D721Med (cell line): ENCODE measurements at regions not wholly inside any gene's neighbourhood (a gene's known extent, or its start where the extent isn't known, plus 50 kb on each side); places are given as distances from the start of the nearest gene placed in this dataset.

Source experiments
- DNase-seq: peaks from one replicate; pipeline ENCODE4 v3.0.0; 2011; ENCODE audit warnings: low spot score; ENCODE audit not compliant: insufficient read length
- FAIRE-seq: peaks from 2 replicates; lab custom pipeline; 2011; peaks lifted over from hg19 to GRCh38; lab: Jason Lieb, UNC
- TF ChIP-seq, protein P1 (sequence below): IDR thresholded peaks from 2 replicates; pipeline ENCODE4 v1.5.1; 2012; ENCODE audit warnings: mild to moderate bottlenecking, control low read depth; ENCODE audit not compliant: insufficient read depth; ENCODE audit errors: missing control alignments

DNA sequence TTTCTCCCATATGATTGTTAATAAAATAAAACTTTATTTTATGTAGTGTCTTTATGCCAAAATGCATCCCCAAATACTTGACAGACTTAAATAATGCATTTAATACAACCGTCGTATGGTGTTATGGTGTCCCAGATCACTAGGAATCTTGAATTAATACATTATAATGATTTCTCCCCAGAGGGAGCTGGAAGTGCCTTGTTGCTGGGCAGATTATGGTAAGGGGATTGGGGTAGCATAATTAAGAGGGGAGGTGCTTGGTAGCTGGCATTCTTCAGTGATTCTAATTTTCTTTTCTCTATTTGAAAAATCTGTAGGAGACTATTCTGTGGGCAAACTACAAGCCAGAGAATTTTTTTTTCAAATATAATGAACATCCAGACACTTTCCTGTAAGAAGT lies 1043.7 kb downstream of the ADGRL2 start:
- DNase-seq, result no peak
- TF ChIP-seq, protein P1, sequence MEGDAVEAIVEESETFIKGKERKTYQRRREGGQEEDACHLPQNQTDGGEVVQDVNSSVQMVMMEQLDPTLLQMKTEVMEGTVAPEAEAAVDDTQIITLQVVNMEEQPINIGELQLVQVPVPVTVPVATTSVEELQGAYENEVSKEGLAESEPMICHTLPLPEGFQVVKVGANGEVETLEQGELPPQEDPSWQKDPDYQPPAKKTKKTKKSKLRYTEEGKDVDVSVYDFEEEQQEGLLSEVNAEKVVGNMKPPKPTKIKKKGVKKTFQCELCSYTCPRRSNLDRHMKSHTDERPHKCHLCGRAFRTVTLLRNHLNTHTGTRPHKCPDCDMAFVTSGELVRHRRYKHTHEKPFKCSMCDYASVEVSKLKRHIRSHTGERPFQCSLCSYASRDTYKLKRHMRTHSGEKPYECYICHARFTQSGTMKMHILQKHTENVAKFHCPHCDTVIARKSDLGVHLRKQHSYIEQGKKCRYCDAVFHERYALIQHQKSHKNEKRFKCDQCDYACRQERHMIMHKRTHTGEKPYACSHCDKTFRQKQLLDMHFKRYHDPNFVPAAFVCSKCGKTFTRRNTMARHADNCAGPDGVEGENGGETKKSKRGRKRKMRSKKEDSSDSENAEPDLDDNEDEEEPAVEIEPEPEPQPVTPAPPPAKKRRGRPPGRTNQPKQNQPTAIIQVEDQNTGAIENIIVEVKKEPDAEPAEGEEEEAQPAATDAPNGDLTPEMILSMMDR, result no peak
- FAIRE-seq, result no peak

DNA sequence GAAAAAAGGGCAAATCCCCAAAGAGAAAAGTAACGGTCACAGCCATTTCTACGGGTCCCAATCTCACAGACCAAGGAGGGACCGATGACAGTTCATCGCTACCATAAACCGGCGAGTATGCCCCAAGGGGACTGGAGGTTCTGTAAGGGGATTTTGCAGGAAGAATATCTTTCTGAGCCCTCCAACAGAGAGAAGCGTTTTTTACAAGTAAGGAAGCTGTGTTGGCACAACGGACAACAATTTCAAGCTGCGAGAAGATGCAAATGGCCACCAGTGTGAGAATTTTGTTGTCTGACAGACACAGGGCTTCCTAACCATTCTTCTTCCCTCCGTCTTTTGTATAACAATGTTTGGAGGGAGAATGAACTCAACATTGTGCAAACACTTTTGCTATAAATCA lies 1043.1 kb downstream of the ADGRL2 start:
- DNase-seq, result no peak
- TF ChIP-seq, protein P1, result no peak
- FAIRE-seq, result no peak

DNA sequence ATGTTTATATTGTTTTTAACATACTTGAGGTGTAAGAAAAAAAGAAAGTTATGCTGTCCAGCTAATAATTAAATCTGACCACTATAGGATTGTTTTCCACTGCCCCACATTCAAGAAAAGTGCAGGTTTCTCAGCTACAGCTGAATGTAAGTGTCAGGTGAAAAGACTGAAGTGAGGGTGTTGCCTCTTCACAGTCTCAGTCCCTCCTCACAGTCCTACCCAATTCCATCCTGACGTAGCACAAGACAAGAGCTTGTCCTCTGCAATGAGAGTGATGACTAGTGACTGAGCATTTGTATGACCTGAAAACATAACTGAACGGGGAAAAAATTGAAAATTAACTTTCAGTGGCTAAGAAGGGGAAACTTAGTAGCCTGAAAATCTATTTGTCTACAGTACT lies 1039.5 kb downstream of the ADGRL2 start:
- FAIRE-seq (no peak), DNase-seq (no peak)
- TF ChIP-seq, protein P1, result no peak

DNA sequence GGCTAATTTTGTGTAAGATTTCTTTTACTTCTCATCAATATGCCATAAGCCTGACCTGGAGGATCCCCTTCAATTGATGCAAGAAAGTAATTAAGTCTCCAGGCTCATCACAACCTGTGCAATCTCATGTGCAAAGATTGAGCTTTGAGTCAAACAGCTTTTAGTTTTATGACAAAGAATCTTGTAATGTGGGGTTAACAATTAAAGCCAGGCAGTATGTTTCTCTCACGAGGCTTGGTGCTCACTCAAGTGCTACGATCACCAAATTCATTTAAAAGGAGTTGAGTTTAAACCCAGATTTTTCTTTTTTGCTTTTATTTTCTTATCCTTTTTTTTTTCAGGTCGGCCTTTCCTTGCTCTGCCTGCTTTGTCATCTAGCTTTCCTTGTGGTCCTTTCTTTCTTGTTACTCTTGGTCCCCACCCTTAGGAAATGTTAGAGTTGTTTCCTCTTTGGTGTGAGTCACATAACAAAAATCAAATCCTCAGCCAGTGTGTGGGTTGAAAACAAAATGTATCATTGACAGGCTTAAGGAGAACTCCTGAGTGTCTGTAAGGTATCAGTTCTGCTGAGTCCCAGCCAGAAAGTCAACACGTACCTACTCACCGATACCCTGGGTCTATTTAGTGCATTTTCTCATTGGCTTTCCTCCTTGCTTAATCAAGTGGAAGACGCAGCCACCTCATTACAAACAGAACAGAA lies 1037.2 kb downstream of the ADGRL2 start:
- FAIRE-seq (no peak), DNase-seq (no peak)
- TF ChIP-seq, protein P1, result no peak

DNA sequence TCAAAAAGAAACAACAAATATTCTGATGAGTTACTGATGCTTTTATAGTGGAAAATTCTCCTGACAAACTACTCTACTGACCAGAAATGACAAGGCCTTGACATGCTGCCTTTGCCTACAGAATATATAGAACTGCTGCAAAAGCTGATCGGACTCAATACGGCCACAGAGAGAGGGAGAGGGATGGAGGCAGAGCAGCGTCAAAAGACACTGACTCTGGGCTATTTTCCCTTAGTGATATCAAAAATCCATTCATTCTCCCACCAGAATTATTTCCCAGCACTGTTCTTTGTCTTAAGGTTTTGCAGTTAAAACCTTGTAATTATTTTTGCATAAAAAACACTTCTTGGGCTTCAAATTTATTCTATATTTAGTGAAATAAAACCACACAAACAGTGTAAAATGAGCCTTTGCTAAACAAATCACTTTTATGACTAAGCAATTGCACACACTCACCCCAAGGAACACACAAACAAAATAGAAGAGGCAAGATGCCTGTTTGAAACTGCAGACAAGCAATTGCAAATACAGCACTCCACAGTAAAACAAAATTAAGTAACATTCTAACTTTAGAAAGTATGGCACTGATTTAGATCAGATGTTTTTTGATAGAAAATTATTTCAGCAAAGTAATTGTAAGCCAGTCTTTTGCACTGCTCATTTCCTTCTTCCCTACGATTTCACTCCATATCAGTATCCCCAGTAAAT lies 1036.4 kb downstream of the ADGRL2 start:
- FAIRE-seq (no peak), DNase-seq (no peak)
- TF ChIP-seq, protein P1, result no peak

DNA sequence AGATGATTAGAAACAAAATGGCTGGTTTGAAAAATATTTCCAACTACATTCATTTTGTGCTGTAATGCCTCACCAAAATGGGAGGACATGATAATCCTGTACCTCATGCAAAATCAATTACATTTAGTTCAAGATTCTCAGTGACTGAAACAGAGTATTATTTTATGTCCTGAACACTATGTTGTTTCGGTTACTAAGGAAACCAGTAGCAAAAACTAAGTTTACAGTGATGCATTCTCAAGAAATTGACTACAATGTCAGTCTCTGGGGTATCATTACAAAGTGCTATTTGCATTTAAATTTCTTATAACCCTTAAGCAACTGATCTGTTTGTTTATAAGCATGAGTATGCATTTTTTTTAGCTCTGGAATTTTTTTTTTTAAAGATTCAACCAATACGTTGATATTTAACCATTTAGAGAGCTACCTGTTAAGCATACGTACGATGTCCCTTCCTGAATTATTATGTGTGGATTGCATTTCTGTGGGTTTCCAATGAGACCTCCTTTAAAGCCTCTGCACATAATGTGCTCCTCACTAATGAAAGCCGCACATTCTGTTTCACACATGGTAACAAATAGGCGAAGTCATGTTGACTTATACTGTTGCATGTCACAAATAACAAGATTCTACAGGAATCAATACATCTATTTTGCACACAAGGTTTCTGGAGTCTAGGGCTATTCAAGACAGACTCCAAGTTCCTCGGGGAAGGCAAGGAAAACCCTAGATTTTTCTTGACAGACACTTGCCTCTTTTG lies 1035.7 kb downstream of the ADGRL2 start:
- FAIRE-seq (no peak), DNase-seq (no peak)
- TF ChIP-seq, protein P1, result no peak
